HG03521 (cell line): ENCODE measurements at regions not wholly inside any gene's neighbourhood (a gene's known extent, or its start where the extent isn't known, plus 50 kb on each side); places are given as distances from the start of the nearest gene placed in this dataset.
"Not testable (repeated sequence)": the region's sequence is repeated elsewhere in the genome, so short reads cannot be mapped to it uniquely, and the experiment has no call there.

ENCODE experiments used
- ATAC-seq: cut with Tn5 transposase; IDR thresholded peaks from one replicate; pipeline ENCODE4 v1.9.1; 2021; ENCODE audit warnings: mild to moderate bottlenecking, moderate library complexity; ENCODE audit not compliant: unreplicated experiment

DNA sequence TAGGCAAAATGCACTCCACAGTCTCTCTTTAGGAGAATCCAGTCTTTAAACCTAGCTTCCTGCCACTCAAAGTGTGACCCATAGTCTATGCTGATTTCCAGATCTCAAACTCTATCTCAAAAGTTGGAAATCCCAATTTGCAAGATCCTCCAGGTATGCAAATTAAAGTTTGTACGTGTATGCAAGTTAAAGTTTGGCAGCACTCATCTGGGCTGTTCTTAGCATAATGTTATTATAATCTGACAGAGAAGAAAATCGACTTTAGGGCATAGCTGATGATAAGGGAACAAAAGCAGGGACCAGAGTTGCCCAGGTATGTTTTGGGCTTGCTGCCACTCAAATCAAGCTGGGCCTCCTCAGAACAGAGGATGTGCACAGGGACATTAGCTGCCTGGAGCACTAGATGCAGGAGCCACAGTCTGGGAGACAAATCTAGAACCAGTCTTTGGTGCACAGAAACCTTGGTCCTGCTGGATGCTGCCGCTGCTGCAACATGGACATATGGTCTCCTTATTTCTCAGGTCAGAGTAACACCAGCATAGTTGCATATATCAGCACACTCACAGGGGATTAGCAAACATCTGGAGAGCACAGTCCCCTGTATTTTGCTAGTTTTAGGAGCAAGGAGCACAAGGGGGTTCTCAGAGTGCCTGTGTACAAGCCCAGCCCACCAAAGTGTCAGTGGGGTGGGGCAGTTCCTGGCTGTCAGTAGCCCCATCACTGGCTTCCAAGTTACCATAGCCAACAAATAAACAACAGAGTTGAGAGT, 242.6 kb downstream of the TTC32 start:
- ATAC-seq, result no peak

DNA sequence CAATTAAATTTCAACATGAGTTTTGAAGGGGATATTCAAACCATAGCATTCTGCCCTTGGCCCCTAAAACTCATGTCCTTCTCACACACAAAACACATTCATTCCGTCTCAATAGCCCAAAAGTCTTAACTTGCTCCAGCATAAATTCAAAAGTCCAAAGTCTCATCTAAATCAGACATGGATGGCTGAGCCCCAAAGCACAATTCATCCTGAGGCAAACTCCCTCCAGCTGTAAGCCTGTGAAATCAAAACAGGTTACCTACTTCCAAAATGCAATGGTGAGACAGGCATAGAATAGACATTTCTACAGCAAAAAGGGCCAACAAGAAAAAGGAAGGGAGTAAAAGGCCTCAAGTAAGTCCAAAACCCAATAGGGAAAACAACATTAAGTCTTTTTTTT, 245.8 kb downstream of the TTC32 start:
- no peak for ATAC-seq

DNA sequence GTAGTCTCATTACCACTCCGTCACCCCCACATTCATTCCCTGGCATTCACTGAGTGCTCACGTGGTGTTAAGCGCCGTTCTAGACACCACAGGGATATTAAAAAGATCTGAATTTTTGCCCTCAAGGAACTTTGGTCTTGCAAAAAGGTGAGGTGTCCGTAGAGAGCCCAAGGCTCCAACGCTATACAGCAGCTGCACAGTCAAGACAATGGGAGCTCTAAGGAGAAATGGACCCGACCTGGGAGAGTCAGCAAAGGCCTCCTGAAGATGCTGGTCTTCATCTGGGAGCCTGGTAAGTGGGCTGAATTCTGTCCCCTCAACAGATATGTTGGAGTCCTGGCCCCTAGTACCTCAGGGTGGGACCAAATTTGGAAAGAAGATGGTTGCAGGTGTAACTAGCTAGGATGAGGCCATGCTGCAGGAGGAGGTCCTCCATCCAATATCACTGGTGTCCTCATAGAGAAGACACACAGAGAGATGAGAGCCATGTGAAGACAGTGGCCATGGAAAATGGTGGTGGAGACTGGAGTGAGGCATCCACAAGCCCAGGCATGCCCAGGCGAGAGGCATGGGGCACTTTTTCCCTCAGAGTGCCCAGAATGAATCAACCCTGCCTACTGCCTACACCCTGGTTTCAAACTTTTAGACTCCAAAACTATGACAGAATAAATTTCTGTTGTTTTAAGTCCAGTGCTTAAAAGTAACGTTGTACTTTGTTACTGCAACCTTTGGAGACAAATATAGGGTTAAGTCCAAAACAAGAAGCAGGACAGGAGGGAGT, 247.3 kb downstream of the TTC32 start:
- ATAC-seq, result no peak

DNA sequence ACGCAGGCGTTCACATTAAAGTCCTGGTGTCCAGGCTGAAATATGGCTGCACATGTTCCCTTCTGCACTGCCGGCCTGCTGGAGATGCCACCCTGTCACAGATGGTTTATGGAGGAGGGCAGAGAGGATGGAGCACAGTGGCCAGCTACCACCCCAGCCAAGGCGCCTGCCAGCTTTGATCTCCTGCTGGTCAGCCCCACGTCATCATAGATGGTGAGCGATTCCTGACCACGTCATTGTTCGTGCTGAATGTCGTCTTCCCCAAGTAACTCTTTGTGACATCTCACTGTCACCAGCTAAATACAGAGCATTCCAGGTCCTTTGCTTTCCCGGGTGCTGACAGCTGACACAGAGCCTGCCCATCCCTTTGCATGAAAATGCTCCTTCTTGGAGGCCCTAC, 248.3 kb downstream of the TTC32 start:
- ATAC-seq, result no peak

DNA sequence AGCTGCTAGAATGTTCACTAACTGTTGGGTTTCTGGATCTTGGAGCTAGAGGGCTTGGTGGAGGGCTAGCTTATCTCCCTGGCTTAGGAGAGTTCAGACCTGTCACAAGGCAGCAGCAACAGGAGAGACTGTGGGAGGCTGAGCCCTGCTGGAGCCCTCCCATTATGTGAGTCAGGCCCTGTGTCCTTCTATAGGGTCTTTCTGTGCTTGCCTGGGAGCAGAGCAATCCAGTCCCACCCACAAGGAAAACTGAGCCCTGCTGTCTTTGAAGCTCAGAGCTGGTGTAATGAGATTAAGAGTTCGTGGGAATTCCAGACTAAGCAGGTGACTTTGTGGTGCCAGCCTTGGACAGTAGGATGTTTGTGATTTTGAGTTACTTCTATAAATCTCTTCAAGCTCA, 249.0 kb downstream of the TTC32 start:
- ATAC-seq, result no peak

DNA sequence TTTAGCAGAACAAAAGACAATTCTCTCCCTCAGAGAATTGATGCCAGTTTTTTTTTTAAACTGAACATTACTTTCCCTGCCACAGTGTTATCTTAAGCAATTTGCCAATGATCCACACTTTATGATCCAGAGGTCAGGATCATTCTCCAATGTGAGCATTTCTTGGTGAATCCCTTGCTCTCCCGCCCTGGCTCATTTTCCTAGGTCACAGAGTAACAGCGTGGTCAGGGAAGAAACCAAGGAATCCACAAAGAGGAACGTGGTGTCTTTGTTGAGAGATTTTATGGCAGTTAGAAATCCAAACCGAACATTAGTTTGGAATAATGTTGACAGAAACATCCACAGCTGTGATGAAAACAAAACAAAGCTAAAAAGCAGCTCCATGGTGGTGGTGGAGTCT, 250.3 kb downstream of the TTC32 start:
- ATAC-seq, result no peak

DNA sequence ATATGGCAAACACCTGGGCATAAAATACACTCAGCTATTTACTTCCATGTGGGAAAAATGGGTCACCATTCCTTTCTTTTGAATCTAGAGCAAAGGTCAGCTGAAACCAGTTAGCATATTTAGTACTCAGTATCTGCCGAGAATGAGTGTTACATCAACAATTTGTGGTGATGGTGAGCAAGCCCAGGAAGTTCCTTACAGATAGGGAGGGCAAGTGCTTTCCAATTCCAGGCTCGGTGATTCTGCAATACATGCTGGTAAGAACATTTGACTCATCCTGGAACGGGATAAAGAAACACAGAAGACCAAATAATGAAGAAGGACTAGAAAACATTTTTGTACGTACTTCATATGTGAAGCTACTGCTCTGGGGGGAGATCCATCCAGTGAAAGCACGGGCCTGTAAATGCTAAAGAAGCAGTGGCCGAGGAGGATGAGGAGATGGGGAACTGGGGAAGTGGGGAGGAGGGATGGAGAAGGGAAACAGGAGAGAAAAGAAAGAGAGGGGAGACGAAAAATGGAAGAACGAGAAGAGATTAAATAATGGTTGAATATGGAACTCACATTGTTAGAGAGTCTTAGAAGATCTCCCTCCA, 251.9 kb downstream of the TTC32 start:
- no peak for ATAC-seq

DNA sequence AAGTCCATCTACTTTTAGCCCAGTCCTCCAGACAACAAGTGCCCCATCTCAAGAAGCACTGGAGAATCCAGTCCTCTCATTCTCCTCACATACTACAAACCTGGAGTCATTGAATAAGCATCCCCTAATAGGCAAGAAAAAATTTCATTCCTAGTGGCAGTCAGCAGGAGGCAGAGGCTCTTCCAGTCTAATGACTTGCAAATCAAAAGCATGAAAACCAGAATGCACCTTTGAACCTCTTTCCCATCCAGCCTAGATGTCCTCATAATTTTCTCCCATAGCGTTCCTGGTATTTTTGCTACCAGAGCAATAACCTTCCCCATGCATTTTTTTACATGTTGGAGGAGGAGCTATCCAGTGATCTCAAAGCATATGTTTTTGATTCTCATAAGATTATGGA, 252.6 kb downstream of the TTC32 start:
- no peak for ATAC-seq

DNA sequence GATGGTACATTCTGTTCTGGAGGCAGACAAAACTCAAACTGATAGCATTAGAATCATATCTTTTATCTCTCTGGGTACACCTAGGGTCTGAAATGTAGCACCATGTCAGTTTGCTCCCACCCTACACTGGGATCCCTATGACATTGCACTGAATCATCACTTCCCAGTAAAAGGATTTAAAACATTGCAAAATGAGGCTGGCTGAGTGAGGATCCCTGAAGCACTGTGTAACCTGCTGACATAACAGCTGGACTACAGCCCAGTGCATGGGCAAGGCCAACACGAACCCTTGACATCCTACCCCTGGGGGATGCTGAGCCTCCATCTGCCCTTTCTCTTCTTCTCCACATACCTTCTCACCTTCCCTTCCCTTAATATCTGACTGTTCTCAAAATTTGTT, 253.2 kb downstream of the TTC32 start:
- ATAC-seq, result no peak

DNA sequence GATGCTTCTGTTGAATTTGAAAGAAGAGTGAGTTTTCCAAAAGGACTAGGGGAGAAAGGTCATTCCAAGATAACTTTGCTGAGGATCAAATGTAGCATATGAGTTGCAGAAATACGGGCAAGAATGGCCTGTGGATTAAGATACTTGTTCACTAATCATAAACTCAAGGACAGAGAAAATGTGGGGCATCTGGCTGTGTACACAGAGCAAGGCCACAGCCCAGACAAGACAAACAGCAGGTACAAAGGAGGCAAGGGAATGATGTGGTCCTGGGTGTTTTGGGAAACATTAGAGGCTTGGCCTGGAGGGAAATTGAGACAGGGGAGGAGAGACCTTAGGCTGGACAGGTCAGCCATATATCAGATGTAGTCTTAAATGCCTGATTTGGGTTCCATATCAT, 254.8 kb downstream of the TTC32 start:
- ATAC-seq, result no peak

DNA sequence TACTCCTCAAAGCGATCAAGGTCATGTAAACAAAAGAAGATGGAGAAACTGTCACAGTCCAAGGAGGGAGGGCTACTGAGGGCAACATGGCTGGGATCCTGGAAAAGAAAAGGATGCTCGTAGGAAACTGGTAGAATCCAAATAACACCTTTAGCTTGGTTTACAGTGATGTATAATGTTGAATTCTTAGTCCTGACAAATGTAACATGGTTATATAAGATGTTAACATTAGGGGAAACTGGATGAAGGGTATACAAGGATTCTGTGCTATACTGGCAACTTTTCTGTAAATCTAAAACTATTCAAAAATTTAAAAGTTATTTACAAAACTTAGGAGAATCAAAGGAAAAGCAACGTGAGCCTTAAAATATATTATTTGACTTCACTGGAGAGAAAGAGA, 257.0 kb downstream of the TTC32 start:
- no peak for ATAC-seq

DNA sequence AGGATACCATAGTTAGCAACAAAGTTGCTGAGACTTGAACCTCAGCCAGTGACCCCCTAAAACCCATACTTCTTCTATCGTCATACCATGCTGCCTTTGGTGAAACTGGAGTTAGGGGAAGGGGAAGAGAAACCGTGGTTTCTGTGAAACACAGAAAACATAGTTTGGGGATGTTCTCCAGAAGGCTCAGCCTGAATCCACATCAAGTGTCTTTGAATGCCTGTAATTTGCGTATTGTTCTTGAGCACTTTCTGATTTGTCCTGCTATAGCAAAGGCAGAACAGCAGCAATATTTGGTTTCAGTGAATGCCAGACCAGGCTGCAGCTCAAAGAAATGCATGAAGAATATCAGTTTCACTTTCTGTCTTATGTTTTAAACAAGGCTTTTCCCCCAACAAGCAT, 258.7 kb downstream of the TTC32 start:
- ATAC-seq, result peak; percentile 85

DNA sequence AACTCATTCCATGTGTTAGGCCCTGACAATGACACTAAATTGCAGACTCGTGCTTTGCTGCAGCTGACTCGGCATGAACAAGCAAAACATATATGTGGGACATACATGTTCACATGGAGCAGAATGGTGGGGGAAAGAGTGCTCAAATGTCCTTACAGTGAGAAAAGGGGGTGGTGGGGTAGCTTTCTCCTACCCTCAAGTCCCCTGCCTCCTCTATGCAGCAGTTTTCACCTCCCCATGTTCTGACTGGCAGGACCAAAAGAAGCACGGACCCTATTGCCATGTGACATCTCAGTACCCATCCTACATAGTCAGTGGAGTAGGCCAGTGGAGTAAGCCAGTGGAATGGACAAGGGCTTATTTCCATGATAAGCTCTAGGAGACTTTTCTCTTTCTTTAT, 259.3 kb downstream of the TTC32 start:
- ATAC-seq, result no peak

DNA sequence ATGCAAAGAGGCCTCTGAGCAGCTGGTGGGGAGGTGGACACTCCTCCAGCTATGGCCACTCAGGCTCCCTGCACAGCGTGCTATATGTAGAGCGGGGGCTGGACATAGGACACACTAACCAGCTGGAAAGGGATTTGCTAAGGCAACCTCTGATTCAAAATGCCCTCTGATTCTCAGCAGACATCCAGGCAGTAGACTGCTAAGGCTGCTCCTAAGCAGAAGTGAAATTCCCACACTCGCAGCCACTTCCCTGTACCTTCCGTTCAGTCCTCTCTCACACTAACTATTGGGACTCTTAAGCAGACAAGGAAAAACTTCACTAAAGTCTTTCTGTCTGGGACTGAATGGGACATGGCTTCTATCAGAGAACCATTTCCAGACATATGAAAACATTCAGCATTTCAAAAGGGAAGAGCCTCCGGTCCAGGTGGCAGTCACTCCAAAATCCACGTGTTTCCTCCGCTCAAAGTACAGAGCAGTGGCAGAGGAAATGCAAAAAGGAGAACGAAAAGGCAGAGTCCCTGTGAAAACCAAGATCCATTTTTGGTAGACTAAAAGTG, 265.8 kb downstream of the TTC32 start:
- ATAC-seq, result no peak

DNA sequence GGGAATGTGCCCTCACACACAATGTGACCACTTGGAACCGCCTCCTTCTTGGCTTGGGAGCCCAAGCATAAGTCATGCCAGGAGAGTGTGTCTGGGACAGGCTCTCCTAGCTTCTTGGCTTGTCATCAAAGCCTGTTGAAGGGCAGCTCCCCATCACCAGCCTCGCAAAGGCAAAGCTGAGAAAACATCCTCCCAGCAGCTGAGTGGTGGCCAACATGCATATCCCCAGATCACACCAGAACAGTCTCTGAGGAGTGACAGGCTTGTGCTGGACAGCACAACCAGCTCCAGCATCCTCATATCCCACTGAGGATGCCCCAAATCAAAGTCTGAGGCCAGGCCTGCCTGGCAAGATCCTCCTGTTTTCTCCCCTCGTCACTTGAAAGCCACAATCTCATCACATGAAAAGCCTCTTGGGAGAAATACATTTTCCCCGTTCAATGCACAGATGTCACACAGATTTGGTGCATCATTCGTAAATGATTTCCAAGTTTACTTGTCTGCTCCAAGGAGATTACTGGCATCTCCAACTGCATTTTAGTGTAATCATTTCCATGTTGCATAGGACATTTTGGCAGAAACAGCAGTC, 269.3 kb downstream of the TTC32 start:
- ATAC-seq, result no peak

DNA sequence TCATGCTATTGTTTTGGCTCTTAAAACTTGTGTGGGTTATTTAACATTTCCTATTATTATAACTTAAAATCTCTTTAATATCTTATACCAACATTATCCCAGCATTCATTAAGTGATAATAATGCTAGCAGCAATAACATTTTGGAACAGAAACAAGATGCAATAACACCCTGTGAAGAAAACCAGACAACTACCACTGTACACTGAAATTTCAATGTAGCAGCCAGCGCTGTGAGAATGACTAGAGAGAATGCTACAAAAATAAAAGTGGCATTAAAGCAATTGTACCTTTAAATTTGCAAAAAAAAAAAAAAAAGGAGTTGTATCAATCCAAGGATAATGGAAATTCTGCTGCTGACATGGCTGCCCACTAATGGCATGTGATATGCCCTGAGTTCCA, 269.9 kb downstream of the TTC32 start:
- no peak for ATAC-seq

DNA sequence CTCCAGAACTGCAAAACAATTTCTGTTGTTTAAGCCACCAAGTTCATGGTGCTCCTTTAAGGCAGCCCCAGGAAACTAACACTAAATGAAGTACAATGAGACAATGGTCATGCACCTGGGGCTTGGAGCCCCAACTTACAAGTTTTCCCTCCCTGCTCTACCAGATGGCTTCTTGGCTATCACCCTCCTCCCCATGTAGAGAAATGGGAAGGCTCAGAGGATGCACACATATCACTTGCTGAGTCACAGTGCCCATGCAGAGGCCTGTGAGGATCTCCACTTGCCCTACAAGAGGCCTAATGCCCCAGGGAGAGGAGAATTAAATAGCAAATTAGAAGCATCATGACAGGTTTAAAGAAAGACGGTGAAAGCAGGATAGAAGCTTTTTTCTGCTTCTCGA, 270.9 kb downstream of the TTC32 start:
- ATAC-seq, result no peak

DNA sequence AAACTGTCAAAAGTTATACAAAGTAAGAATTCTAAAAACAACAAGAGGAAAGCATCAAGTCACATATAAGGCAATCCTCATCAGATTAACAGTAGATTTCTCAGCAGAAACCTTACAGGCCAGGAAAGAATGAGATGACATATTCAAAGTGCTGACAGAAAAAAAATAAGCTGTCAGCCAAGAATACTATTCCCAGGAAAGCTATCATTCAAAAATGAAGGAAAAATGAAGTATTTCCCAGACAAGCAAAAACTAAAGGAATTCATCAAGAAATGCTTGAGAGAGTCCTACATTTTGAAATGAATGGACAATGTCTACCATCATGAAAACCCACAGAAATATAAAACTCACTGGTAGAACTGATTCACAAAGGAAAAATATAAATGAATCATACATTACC, 268.9 kb upstream of the OSR1 start:
- ATAC-seq, result no peak

DNA sequence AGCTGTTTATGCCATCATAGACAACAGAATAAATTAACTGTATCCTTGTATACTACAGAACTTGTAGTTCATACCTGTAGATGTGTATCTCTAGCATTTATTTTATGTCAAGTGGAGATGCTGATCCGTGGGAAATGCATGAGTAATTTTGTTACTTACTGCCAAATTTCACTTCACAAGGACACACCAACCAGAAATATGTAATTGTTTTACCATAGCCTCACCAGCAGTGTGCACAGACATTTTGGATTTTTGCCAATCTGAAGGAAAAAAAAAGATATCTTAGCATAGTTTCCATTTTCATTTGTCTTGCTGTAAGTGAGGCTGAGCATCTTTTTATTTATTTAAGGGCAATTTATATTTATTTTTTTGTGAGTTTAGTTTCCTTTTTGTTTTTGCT, 265.1 kb upstream of the OSR1 start:
- ATAC-seq, result no peak

DNA sequence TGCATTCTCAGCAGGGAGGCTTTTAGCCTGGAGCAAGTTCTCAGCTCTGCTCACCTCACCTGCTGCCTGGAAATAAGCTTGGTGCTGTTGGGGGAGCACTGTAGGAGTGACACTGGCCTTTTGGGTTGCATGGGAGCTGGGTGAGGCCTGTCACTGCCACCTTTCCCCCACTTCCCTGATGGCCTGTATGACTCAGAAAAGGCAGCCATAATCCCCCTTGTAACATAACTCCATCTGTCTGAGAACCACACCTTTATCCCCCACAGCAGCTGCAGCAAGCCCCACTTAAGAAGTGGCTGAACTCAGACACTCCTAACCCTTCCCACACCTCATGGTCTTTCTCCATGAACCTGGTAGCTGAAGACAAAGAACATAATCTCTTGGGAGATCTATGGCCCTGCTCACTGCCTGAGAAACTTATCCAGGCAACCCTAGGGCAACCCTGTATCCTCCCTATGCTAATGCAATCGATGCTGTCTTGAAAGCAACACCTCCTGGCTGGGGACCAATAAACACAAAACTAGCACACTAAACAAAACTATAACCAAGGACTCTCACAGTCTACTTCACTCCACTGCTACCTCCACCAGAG, 258.9 kb upstream of the OSR1 start:
- ATAC-seq, result no peak

DNA sequence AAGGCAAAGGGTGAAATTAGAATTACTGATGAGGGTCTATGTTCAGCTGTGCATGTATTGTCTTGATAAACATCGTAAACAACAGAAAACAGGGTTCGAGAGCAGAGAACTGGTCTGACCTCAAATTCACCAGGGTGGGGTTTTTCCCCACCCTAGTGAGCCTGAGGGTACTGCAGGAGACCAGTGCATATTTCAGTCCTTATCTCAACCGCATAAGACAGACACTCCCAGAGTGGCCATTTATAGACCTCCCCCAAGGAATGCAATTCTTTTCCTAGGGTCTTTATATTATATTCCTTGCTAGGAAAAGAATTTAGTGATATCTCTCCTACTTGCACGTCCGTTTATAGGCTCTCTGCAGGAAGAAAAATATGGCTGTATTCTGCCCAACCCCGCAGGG, 257.0 kb upstream of the OSR1 start:
- not testable (repeated sequence) for ATAC-seq
